Fibroblast of skin of abdomen (primary cell): ENCODE measurements at regions not wholly inside any gene's neighbourhood (a gene's known extent, or its start where the extent isn't known, plus 50 kb on each side); places are given as distances from the start of the nearest gene placed in this dataset.
A peak's percentile ranks its signal among the peaks of the same experiment; 100 is the strongest.

ENCODE experiments used
- DNase-seq: peaks from one replicate; pipeline ENCODE4 v3.0.0-alpha.2; 2013

- DNase-seq, result no peak
Observed at GRCh38 chr4:129350834-129351721, 255.1 kb downstream of the C4orf33 start.

- no peak for DNase-seq
Observed at GRCh38 chr4:129352480-129352879, 256.5 kb downstream of the C4orf33 start.

- DNase-seq, result no peak
Observed at GRCh38 chr4:129353490-129353889, 257.5 kb downstream of the C4orf33 start.

DNA sequence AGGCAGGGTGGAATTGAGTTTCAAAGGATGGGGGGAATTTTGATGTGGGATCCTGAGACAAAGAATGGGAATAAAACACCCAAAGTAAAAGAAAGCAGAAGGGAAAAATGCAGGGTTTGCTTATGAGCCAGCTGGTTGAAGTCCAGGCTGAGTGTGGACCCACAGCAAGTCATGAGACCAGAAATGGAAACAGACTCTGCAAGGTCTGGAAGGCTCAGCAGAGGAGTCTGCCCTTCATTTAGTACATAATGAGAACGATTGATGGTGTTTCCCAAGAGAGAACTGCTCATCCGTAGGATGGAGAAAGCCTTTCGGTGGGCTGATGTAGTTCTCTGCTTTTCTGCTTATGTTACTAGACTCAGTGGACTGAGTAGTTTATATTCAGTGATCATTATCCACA lies 259.1 kb downstream of the C4orf33 start:
- no peak for DNase-seq

DNA sequence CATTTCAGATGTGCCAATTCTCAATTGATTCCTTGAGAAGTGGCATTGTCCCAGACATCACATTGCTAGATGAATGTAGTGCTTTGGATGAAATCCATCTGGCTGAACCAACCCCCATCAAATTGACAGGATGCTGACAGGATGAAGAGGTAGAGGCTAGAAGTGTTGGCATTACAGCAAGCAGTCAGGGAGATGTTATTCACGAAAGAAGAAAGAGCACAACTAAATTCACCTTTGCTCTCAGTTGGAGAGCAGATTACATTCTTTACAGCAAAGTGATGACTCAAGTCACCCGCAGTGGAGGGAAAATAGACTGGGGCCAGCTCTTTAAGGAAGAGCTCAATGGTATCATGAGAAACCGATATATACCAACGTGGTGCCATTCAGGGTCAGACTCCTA lies 259.6 kb downstream of the C4orf33 start:
- DNase-seq, result no peak

DNA sequence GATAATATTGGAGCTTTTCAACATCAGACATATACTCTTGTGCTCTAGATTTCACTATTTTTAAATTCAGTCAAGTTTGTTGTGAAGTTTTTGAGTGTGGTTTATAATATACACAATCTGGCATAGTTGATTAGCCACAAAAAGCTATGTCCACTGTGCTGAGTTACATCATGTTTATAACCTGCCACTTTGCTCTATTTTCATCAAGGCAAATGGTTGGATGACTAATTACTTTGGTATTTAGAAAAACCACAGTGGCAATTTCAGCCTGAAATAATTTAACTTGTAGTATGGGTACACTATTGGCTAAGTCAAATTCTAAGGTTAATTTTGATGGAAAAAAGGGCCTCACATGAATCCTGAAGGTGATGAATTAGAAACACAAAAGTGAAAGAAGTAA lies 262.6 kb downstream of the C4orf33 start:
- DNase-seq, result peak; percentile 71

DNA sequence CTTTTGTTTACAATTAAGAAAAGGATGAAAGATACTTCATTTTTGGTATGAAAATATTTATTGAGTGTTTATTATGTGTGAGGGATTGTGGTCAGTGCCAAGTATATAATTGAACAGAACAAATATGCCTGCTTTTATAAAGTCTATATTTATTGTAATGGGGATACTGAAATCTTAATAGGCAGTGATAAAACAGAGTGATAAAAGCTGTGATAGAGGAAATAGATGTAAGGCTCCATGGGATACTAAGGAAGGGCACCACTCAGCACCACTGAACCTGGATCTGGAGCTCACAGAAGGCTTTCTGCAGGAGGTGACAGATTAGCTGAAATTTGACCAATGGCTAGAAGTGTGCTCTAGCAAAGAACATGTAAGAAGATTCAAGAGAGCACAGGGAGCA lies 263.5 kb downstream of the C4orf33 start:
- DNase-seq, result no peak

- peak; percentile 65 for DNase-seq
Observed at GRCh38 chr4:129362691-129363274, 266.8 kb downstream of the C4orf33 start.

- DNase-seq, result no peak
Observed at GRCh38 chr4:129364747-129365452, 268.9 kb downstream of the C4orf33 start.

DNA sequence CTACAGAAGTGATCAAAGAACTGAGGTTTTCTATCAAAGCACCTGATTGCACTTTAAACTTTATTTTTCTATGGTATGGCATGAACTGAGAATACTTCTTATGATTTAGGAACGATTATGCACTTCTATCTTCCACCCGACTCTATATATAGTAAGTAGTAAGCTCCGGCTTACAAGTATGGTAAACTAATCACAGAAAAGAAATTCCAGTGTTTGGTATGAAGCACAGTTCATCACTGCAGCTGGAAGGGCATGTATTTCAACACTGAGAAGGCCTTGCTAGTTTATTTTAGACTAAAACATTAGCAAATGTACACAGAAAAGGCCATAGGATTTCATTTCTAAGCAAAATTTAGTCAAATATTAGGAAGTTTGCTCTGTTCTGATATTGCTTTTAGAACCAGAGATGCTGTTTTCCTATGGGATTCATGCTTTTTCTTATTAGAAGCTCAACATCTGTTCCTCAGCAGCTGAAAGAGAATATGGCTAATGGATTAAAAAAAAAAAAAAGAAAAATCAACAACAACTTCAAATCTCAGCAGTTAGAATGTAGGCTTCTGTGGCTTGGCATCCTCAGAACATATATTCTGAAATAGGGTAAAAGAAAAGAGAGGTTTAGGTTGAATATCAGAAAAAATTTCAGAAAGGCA lies 273.5 kb downstream of the C4orf33 start:
- no peak for DNase-seq

DNA sequence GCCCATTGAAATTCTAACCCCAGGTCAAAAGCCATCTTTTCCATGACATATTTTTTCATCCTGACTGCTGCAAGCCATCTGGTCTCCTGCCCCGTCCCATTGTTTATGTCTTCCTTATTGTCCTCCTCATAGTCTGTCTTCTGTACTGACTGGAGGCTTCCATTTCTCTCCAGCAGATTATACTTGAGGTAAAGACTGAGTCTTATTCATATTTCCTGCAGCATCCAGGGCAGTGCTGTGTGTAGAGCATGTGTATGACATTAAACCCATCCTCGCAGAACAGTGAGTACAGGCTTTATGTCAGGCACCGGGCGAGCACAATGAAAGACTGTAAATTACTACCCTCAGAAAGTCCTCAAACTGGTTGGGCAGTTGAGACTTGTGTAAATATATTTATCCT lies 275.1 kb downstream of the C4orf33 start:
- no peak for DNase-seq

GRCh38 chr4:129371926-129372325 lies 276.0 kb downstream of the C4orf33 start:
- peak; percentile 32 for DNase-seq

GRCh38 chr4:129377131-129377845 lies 281.3 kb downstream of the C4orf33 start:
- DNase-seq, result peak; percentile 26

GRCh38 chr4:129378364-129378763 lies 282.4 kb downstream of the C4orf33 start:
- DNase-seq, result no peak

GRCh38 chr4:129379429-129379828 lies 283.5 kb downstream of the C4orf33 start:
- DNase-seq, result no peak

- DNase-seq, result no peak
Observed at GRCh38 chr4:129384974-129385373, 289.0 kb downstream of the C4orf33 start.

GRCh38 chr4:129387666-129388065 lies 291.7 kb downstream of the C4orf33 start:
- DNase-seq, result no peak

- no peak for DNase-seq
Observed at GRCh38 chr4:129393976-129394375, 298.0 kb downstream of the C4orf33 start.

GRCh38 chr4:129394635-129395034 lies 298.7 kb downstream of the C4orf33 start:
- no peak for DNase-seq

DNA sequence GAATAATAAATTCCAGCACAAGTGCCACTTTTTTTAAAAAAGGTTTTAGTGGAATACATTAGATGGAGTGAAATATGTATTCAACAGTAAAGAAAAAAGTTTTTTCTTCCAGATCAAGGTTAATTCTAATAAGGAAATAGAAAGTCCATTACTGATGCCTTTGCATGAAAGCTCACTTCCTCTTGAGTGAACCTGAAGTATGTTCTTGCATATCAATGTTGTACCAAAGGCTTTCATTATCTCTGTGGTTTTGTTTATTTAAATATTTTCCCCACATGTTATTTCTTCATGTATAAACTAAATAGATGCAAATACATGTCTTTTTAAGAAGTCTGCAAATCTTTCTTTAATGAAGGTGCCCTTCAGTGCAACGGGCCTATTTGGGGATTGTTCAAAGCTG lies 307.9 kb downstream of the C4orf33 start:
- no peak for DNase-seq

- DNase-seq, result no peak
Observed at GRCh38 chr4:129410115-129410514, 314.2 kb downstream of the C4orf33 start.

GRCh38 chr4:129415004-129415403 lies 319.1 kb downstream of the C4orf33 start:
- no peak for DNase-seq
